ENCODE measurements at regions not wholly inside any gene's neighbourhood (a gene's known extent, or its start where the extent isn't known, plus 50 kb on each side); places are given as distances from the start of the nearest gene placed in this dataset.

DNA sequence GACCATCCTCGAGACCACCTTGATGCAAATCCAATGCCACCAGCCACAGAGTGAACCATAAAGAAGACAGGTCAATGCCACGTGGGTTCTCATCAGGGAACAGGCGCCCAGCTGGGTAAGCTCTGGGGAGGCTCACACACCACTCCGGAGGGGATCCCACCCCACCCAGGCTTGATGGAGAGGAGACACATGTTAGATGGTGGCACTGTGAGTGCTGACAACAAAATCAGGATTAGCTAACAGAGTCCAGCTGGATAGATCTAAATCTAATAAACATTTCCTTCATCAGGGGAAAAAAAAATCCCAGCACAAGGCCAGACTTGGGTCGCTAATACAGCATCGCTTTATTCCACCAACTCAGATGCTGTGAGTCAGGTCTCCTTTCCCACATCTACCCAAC, 132.2 kb upstream of the TNR start:
- TF ChIP-seq, protein P1, sequence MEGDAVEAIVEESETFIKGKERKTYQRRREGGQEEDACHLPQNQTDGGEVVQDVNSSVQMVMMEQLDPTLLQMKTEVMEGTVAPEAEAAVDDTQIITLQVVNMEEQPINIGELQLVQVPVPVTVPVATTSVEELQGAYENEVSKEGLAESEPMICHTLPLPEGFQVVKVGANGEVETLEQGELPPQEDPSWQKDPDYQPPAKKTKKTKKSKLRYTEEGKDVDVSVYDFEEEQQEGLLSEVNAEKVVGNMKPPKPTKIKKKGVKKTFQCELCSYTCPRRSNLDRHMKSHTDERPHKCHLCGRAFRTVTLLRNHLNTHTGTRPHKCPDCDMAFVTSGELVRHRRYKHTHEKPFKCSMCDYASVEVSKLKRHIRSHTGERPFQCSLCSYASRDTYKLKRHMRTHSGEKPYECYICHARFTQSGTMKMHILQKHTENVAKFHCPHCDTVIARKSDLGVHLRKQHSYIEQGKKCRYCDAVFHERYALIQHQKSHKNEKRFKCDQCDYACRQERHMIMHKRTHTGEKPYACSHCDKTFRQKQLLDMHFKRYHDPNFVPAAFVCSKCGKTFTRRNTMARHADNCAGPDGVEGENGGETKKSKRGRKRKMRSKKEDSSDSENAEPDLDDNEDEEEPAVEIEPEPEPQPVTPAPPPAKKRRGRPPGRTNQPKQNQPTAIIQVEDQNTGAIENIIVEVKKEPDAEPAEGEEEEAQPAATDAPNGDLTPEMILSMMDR (IDR thresholded peaks at IDR 0.05; ENCODE audit: partially characterized antibody, unreplicated experiment), result no peak
- peaks cover 5% of the 10 kb centered on the region for H3K27me3 Mint-ChIP-seq (ENCODE audit: unreplicated experiment)
- H3K9me3 Mint-ChIP-seq (ENCODE audit: unreplicated experiment), result peaks cover 6% of the 10 kb centered on the region
- H3K4me3 Mint-ChIP-seq (ENCODE audit: unreplicated experiment), result no peak overlapping the region
- H3K4me1 Mint-ChIP-seq (ENCODE audit: low read depth, unreplicated experiment), result peaks cover 18% of the 10 kb centered on the region
- H3K27ac Mint-ChIP-seq (ENCODE audit: unreplicated experiment), result no peak overlapping the region
- no peak for DNase-seq
- H3K36me3 Mint-ChIP-seq (ENCODE audit: unreplicated experiment), result no peaks in the 10 kb centered on the region

DNA sequence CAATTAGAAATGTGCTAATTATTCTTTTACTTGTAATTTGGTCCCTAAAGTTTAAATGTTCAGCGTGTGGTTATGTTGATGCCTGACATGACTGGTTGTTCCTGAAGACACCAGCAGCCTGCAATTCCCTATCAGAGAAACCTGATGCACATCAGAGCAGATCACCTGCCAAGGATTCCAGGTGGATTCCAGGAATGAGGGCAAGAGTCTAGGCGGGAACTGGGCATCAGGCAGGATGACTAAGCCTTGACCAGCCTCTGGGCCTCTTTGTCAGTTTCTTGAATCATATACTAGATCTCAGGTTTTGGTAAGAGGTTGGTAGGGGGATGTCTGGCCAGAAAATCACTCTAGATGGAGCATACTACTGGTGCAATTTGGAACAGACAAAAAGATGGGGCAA, 130.7 kb upstream of the TNR start:
- Mint-ChIP-seq H3K36me3 (ENCODE audit: unreplicated experiment) (no peaks in the 10 kb centered on the region), H3K9me3 (ENCODE audit: unreplicated experiment) (peaks cover 6% of the 10 kb centered on the region), H3K4me1 (ENCODE audit: low read depth, unreplicated experiment) (peaks cover 18% of the 10 kb centered on the region), H3K27ac (ENCODE audit: unreplicated experiment) (no peak overlapping the region), H3K4me3 (ENCODE audit: unreplicated experiment) (no peak overlapping the region), H3K27me3 (ENCODE audit: unreplicated experiment) (peaks cover 4% of the 10 kb centered on the region)
- TF ChIP-seq, protein P1 (IDR thresholded peaks at IDR 0.05; ENCODE audit: partially characterized antibody, unreplicated experiment), result no peak
- no peak for DNase-seq

DNA sequence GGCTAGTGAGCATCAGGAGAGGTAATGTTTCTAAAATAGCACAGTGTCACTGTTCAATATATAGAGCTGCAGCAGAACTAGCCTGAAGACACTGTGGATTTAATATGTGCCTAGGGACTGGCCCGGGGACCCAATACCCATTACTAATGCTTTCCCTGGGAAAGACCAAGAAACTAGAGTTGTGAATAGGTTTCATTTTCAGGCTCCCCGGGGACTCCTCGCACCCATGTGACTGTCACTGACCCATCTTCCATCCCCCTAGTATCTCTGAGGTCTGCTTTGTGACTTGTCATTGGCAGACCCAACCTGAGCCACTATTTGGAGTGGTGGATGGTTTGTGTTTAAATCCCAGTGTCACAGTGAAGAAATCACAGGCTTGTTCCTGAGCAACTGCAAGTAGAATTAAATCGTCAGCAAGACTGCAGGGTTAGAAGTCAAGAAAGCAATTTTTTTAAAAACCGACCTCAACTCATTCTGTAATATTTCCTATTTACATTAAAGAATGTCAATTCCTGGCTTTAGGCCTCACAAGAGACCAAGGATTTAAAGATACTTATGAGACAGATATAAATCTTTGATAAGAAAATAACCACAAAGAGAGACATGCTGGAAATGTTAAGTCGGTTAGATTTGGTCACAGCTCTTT, 130.0 kb upstream of the TNR start:
- H3K36me3 Mint-ChIP-seq (ENCODE audit: unreplicated experiment), result no peaks in the 10 kb centered on the region
- H3K27ac Mint-ChIP-seq (ENCODE audit: unreplicated experiment), result no peak overlapping the region
- no peak overlapping the region for H3K4me3 Mint-ChIP-seq (ENCODE audit: unreplicated experiment)
- peaks cover 6% of the 10 kb centered on the region for H3K9me3 Mint-ChIP-seq (ENCODE audit: unreplicated experiment)
- no peak for DNase-seq
- peaks cover 4% of the 10 kb centered on the region for H3K27me3 Mint-ChIP-seq (ENCODE audit: unreplicated experiment)
- peaks cover 18% of the 10 kb centered on the region for H3K4me1 Mint-ChIP-seq (ENCODE audit: low read depth, unreplicated experiment)
- TF ChIP-seq, protein P1 (IDR thresholded peaks at IDR 0.05; ENCODE audit: partially characterized antibody, unreplicated experiment), result no peak

DNA sequence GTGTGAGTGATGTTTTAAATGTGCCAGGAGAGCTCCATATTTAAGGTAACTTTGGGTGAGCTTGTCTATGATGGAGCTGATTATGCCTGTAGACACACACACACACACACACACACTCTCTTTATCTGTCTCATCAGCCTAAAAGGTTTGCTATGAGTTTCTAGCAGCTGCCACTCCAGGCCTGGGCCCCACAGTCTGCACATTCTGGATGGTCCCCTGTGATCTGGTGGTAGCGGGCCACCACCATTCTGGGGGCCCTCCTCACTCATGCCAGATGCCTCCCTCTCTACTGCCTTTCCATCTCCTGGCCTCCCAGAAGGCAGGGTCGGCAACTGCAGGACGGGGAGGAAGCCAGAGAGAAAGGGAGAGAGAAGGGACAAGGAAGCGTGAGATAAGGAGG, 129.2 kb upstream of the TNR start:
- no peaks in the 10 kb centered on the region for H3K36me3 Mint-ChIP-seq (ENCODE audit: unreplicated experiment)
- H3K9me3 Mint-ChIP-seq (ENCODE audit: unreplicated experiment), result peaks cover 6% of the 10 kb centered on the region
- peaks cover 4% of the 10 kb centered on the region for H3K27me3 Mint-ChIP-seq (ENCODE audit: unreplicated experiment)
- TF ChIP-seq, protein P1 (IDR thresholded peaks at IDR 0.05; ENCODE audit: partially characterized antibody, unreplicated experiment), result no peak
- peak overlapping the region; percentile 64 for H3K27ac Mint-ChIP-seq (ENCODE audit: unreplicated experiment)
- H3K4me3 Mint-ChIP-seq (ENCODE audit: unreplicated experiment), result peak overlapping the region; percentile 26
- peak; percentile 41 for DNase-seq
- H3K4me1 Mint-ChIP-seq (ENCODE audit: low read depth, unreplicated experiment), result peaks cover 18% of the 10 kb centered on the region

DNA sequence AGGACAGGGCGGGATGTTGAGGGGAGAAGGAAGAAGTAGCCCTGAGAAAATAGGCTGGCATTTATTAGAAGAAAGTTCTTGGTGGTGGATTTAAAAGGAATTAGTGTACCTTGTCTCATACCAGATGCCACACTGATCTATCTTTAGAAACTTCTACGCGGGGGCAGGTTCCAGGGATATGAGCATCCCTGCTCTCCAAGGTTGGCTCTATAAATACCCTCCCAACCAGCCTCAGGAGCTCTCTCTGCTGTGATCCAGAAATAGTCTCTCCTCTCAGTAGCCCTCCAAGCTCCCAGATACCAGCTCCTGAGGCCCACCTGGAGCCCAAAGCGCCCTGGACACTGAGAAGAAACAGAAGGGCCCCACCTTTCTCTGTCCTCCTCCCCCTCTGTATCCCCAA, 128.3 kb upstream of the TNR start:
- no peak for DNase-seq
- Mint-ChIP-seq H3K27me3 (ENCODE audit: unreplicated experiment) (peaks cover 4% of the 10 kb centered on the region), H3K27ac (ENCODE audit: unreplicated experiment) (peak overlapping the region; percentile 22), H3K9me3 (ENCODE audit: unreplicated experiment) (peaks cover 6% of the 10 kb centered on the region), H3K4me1 (ENCODE audit: low read depth, unreplicated experiment) (peaks cover 18% of the 10 kb centered on the region), H3K36me3 (ENCODE audit: unreplicated experiment) (no peaks in the 10 kb centered on the region), H3K4me3 (ENCODE audit: unreplicated experiment) (no peak overlapping the region)
- TF ChIP-seq, protein P1 (IDR thresholded peaks at IDR 0.05; ENCODE audit: partially characterized antibody, unreplicated experiment), result no peak
